ENCODE measurements at regions not wholly inside any gene's neighbourhood (a gene's known extent, or its start where the extent isn't known, plus 50 kb on each side); places are given as distances from the start of the nearest gene placed in this dataset.
A peak's percentile ranks its signal among the peaks of the same experiment; 100 is the strongest.

DNA sequence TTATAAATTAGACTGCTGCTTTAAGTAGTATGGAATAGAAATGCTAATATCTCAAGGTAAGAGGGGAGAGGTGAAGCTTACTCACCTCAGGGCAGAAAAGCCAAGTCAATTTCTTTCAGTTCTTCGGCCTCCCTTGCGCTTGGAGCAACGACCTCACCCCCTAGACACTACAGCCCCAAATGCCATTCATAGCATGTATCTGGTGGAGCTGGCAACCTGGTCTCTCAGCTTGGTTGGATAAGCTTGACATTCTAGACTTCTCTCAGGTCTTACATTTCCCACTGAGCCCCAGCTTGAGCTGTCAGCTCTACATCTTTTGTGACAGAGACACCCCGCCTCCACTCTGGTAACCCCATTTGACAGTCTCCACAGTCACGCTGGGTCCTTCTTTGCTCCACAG, 154.9 kb downstream of the ZNF608 start:
- H3K36me3 Mint-ChIP-seq (ENCODE audit: low read depth): no peaks in the 10 kb centered on the region
- H3K27me3 Mint-ChIP-seq: no peaks in the 10 kb centered on the region
- DNase-seq (no peak), ATAC-seq (no peak)
- H3K27ac Mint-ChIP-seq: no peak overlapping the region
- no peaks in the 10 kb centered on the region for H3K4me1 Mint-ChIP-seq
- H3K4me3 Mint-ChIP-seq: no peak overlapping the region
- H3K9me3 ChIP-seq (ENCODE audit: control insufficient read depth, low read length, poor library complexity, severe bottlenecking): no peaks in the 10 kb centered on the region

GRCh38 chr5:124590686-124591085, 155.8 kb downstream of the ZNF608 start:
- no peaks in the 10 kb centered on the region for H3K4me1 Mint-ChIP-seq
- no peak overlapping the region for H3K27ac Mint-ChIP-seq
- no peaks in the 10 kb centered on the region for H3K9me3 ChIP-seq (ENCODE audit: control insufficient read depth, low read length, poor library complexity, severe bottlenecking)
- no peak overlapping the region for H3K4me3 Mint-ChIP-seq
- DNase-seq (no peak), ATAC-seq (no peak)
- no peaks in the 10 kb centered on the region for H3K27me3 Mint-ChIP-seq
- H3K36me3 Mint-ChIP-seq (ENCODE audit: low read depth): no peaks in the 10 kb centered on the region

DNA sequence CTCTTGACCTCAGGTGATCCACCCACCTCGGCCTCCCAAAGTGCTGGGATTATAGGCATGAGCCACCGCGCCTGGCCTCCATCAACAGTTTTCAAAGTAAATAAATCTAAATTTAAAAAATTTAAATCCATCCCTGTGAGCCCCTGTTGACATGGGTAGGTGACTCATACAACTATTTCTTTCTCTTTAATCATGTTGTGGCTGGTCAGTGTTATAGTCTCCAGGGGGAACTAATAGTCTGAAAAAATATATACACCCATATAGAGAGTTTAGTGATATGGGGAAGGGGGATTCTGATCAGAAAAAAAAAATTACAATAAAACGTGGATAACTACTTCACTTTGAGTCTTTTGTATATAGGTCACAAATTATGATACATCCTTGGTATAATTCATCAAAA, 159.2 kb downstream of the ZNF608 start:
- H3K4me3 Mint-ChIP-seq: no peak overlapping the region
- H3K9me3 ChIP-seq (ENCODE audit: control insufficient read depth, low read length, poor library complexity, severe bottlenecking): no peaks in the 10 kb centered on the region
- DNase-seq (no peak), ATAC-seq (no peak)
- no peaks in the 10 kb centered on the region for H3K27me3 Mint-ChIP-seq
- peaks cover 14% of the 10 kb centered on the region for H3K4me1 Mint-ChIP-seq
- no peak overlapping the region for H3K27ac Mint-ChIP-seq
- no peaks in the 10 kb centered on the region for H3K36me3 Mint-ChIP-seq (ENCODE audit: low read depth)

DNA sequence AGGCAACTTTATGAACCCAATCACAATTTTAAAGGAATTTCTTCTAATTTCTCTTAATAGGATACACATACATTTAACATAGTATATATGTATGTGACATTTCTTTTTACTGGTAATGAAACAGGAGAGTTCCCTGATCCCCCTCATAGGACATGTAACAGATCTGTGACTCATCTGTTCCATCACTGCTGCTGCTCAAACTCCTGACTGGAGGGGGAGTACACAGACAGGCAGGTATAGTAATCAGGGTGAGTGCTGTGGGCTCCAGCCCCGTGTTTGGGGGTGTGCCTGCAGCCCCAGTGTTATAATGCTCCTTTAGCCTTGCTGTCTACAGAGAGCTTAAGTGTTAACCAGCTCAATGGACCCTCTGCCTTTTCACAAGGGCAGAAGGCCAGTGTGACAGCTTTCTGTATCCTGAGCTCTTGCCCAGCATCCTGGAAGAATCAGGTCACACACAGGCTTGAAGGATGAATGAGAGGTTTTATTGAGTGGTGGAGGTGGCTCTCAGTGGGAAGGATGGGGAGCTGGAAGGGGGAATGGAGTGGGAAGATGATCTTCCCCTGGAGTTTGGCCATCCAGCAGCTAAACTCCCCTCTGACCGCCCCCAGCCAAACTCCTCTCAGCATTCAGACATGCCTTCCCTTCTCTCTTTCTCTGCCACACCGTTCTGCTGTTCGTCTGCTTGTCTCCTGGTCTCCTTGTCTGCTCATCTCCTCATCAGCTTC, 161.3 kb downstream of the ZNF608 start:
- no peaks in the 10 kb centered on the region for H3K36me3 Mint-ChIP-seq (ENCODE audit: low read depth)
- peaks cover 14% of the 10 kb centered on the region for H3K4me1 Mint-ChIP-seq
- H3K27me3 Mint-ChIP-seq: no peaks in the 10 kb centered on the region
- ATAC-seq (no peak), DNase-seq (no peak)
- H3K9me3 ChIP-seq (ENCODE audit: control insufficient read depth, low read length, poor library complexity, severe bottlenecking): no peaks in the 10 kb centered on the region
- H3K4me3 Mint-ChIP-seq: no peak overlapping the region
- peak overlapping the region; percentile 19 for H3K27ac Mint-ChIP-seq

DNA sequence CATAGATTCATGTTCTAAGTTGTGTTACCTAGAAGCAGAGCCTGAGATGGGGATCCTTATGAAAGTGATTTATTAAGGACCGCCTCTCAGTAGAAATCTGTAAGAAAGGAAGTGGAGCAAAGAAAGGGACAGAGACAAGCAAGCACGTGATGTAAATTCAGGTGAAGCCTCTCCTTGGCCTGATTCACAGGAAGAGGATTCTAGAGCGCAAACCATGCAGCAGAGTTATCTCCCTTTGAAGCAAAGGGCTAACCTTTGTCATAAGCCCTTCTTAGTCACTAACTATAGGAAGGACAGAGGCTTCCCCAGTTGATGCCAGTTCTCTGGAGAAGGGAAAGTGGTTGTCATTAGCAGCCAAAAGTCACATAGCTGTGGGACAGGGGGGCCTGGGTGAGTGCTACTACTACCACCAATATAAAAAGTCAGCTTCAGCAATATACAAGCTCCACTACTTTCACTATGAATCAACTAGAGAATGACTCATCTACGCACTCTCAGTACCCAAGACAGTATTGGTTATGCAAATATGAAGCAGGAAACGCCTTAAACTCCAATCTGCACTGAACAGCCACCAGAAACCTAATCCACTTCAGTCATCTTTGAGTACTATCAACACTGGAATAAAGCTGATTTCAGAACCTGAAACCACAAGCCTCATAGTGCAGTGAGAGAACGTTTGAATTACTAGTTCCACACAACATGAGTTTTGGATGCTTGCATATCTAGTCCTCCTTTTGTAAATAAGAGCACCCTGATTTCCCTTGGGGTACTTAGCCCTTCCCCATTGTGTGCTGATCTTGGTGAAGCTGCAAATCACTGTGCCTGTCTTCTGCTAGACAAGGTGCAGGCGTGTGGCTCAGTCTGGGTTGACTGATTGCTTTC, 162.7 kb downstream of the ZNF608 start:
- peak overlapping the region; percentile 25 for H3K4me3 Mint-ChIP-seq
- no peaks in the 10 kb centered on the region for H3K27me3 Mint-ChIP-seq
- DNase-seq: no peak
- H3K4me1 Mint-ChIP-seq: peaks cover 14% of the 10 kb centered on the region
- no peaks in the 10 kb centered on the region for H3K9me3 ChIP-seq (ENCODE audit: control insufficient read depth, low read length, poor library complexity, severe bottlenecking)
- no peak overlapping the region for H3K27ac Mint-ChIP-seq
- peak; percentile 95 for ATAC-seq
- H3K36me3 Mint-ChIP-seq (ENCODE audit: low read depth): no peaks in the 10 kb centered on the region

DNA sequence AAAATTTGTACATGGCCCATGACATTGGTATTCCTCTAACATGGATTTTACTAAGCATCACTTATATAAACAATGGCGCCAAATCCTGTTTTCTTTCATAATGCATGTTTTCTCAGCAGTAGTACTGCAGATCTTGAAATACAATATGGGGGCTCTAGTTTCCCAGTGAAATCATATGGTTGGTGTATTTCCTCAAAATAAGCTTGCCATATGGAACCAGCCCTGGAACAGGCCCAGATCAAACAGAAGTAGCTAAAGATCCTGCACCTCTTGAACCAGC, 163.9 kb downstream of the ZNF608 start:
- ATAC-seq (no peak), DNase-seq (no peak)
- no peaks in the 10 kb centered on the region for H3K27me3 Mint-ChIP-seq
- no peak overlapping the region for H3K27ac Mint-ChIP-seq
- no peak overlapping the region for H3K4me3 Mint-ChIP-seq
- H3K9me3 ChIP-seq (ENCODE audit: control insufficient read depth, low read length, poor library complexity, severe bottlenecking): no peaks in the 10 kb centered on the region
- H3K4me1 Mint-ChIP-seq: peaks cover 14% of the 10 kb centered on the region
- no peaks in the 10 kb centered on the region for H3K36me3 Mint-ChIP-seq (ENCODE audit: low read depth)

DNA sequence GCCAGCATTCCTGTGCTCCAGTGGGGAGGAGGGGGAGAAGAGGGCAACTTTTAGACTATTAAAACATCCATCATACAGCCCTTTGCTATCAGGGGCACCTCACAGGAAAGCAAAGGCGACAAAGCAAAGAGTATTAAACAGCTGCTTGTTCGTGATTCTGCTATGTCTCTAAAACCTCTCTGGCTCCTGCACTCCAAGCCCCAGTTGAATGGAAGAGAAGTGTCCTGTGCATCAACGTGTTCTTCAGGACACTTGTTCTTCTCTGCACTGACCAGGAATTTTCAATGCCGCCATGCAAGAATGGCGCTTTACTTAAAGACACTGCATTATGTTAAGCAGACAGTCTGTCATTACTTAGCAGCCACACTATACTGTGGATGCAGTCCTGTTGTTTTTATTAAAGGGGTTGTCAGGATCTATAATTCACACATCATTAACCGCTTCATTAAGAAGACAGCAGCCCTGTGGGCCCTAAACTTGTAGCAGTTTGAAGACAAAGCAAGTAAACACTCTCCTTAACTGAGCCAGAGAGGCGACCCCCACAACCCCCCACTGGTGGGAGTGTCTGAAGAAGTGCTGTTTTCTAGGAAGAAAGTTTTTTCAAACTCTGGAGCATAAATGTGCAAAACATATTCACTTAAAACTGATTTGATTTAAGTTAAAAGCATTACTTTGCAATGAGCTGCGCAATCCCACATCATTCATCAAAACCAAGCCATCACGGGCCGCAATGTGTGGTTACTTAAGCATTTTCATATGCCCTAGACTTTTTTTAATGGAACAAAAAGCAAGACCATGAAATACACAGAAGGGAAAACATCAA, 164.5 kb downstream of the ZNF608 start:
- H3K27me3 Mint-ChIP-seq: no peaks in the 10 kb centered on the region
- peaks cover 14% of the 10 kb centered on the region for H3K4me1 Mint-ChIP-seq
- no peak for DNase-seq
- no peak overlapping the region for H3K27ac Mint-ChIP-seq
- no peak overlapping the region for H3K4me3 Mint-ChIP-seq
- no peaks in the 10 kb centered on the region for H3K36me3 Mint-ChIP-seq (ENCODE audit: low read depth)
- no peak for ATAC-seq
- no peaks in the 10 kb centered on the region for H3K9me3 ChIP-seq (ENCODE audit: control insufficient read depth, low read length, poor library complexity, severe bottlenecking)

DNA sequence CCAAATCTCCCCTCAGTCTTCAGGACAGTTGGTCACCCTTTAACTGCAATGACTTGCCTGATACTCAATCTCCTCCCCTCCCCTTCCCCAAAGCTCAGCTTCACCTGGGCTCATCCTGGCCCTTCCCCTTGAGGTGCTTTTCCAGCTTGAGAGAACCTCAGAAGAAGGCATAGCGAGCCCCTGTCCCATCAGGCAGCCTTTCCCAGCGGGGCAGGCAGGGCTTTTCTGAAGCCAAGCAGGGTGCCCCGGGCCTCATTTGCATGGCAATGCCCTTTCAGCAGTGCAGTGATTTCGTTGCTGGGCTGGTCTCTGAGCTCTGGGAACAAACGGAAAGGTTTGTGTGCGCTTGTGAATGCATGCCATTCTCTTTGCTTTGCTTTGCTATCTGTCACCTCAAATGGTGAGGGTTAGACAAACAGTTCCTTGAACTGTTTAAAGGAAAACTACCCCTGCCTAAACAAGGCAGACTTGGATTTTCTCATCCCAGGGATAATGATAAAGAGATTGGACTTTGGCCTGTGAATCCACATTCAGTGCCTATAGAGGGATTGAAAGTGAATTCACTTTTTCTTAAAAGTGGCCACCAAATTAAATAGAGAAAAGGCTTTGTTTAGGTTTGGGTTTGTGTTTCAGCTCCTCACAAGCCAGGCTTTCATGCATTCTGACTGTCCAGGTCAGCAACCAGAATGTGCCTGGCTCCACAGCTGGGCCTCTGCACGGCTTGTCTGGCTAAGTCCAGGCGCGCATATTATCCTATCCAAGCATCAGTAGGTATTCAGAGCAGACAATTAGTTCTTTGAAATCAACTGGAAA, 165.3 kb downstream of the ZNF608 start:
- H3K27ac Mint-ChIP-seq: no peak overlapping the region
- no peaks in the 10 kb centered on the region for H3K36me3 Mint-ChIP-seq (ENCODE audit: low read depth)
- no peak for DNase-seq
- peaks cover 4% of the 10 kb centered on the region for H3K27me3 Mint-ChIP-seq
- peaks cover 14% of the 10 kb centered on the region for H3K4me1 Mint-ChIP-seq
- no peaks in the 10 kb centered on the region for H3K9me3 ChIP-seq (ENCODE audit: control insufficient read depth, low read length, poor library complexity, severe bottlenecking)
- no peak overlapping the region for H3K4me3 Mint-ChIP-seq
- no peak for ATAC-seq

DNA sequence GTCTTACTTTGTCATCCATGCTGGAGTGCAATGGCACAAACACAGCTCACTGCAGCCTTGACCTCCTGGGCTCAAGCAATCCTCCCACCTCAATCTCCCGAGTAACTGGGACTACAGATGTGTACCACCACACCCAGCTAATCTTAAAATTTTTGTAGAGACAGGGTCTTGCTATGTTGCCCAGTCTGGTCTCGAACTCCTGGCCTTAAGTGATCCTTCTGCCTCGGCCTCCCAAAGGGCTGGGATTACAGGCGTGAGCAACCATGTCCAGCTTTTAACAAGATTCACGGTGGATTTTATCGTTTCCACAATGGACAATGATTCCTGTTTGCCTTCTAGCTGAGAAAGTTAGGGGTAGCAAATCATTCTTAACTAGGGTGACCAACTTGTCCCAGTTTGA, 165.9 kb downstream of the ZNF608 start:
- H3K36me3 Mint-ChIP-seq (ENCODE audit: low read depth): no peaks in the 10 kb centered on the region
- H3K27me3 Mint-ChIP-seq: peaks cover 8% of the 10 kb centered on the region
- H3K27ac Mint-ChIP-seq: no peak overlapping the region
- ATAC-seq (no peak), DNase-seq (no peak)
- no peak overlapping the region for H3K4me3 Mint-ChIP-seq
- no peaks in the 10 kb centered on the region for H3K9me3 ChIP-seq (ENCODE audit: control insufficient read depth, low read length, poor library complexity, severe bottlenecking)
- peaks cover 14% of the 10 kb centered on the region for H3K4me1 Mint-ChIP-seq

- Mint-ChIP-seq H3K4me3 (no peak overlapping the region), H3K4me1 (no peaks in the 10 kb centered on the region), H3K36me3 (ENCODE audit: low read depth) (no peaks in the 10 kb centered on the region), H3K27ac (no peak overlapping the region), H3K27me3 (peaks cover 8% of the 10 kb centered on the region)
- ATAC-seq (no peak), DNase-seq (no peak)
- H3K9me3 ChIP-seq (ENCODE audit: control insufficient read depth, low read length, poor library complexity, severe bottlenecking): no peaks in the 10 kb centered on the region
Observed at GRCh38 chr5:124576848-124577409, 169.5 kb downstream of the ZNF608 start.

GRCh38 chr5:124575725-124576124, 170.7 kb downstream of the ZNF608 start:
- peaks cover 8% of the 10 kb centered on the region for H3K27me3 Mint-ChIP-seq
- DNase-seq: no peak

GRCh38 chr5:124574521-124575436, 171.7 kb downstream of the ZNF608 start:
- Mint-ChIP-seq H3K4me3 (no peak overlapping the region), H3K36me3 (ENCODE audit: low read depth) (no peaks in the 10 kb centered on the region), H3K27me3 (peaks cover 8% of the 10 kb centered on the region), H3K4me1 (no peaks in the 10 kb centered on the region), H3K27ac (no peak overlapping the region)
- no peaks in the 10 kb centered on the region for H3K9me3 ChIP-seq (ENCODE audit: control insufficient read depth, low read length, poor library complexity, severe bottlenecking)
- ATAC-seq: no peak
- DNase-seq: no peak

More at GRCh38 chr5:124575725-124576124, 170.7 kb downstream of the ZNF608 start:
- Mint-ChIP-seq H3K4me1 (no peaks in the 10 kb centered on the region), H3K4me3 (no peak overlapping the region), H3K27ac (no peak overlapping the region), H3K36me3 (ENCODE audit: low read depth) (no peaks in the 10 kb centered on the region)
- ATAC-seq: no peak
- no peaks in the 10 kb centered on the region for H3K9me3 ChIP-seq (ENCODE audit: control insufficient read depth, low read length, poor library complexity, severe bottlenecking)
